MCF 10A (cell line): ENCODE measurements at regions not wholly inside any gene's neighbourhood (a gene's known extent, or its start where the extent isn't known, plus 50 kb on each side); places are given as distances from the start of the nearest gene placed in this dataset.

Experiments
- BruUV-seq: library from RNA; stranded (reverse); fragments of 400-500 nt; replicated peaks from 2 replicates; lab custom pipeline; 2021; lab: Mats Ljungman, UMichigan
- CTCF ChIA-PET: fragments of 300-600 bp; sonication (Branson Sonifier 250); formaldehyde crosslinking; extraction: SDS; loops from one replicate; lab custom pipeline; 2021; ENCODE audit warnings: antibody characterized with exemption, inconsistent platforms; lab: Yijun Ruan, JAX
- POLR2A ChIA-PET: fragments of 300-600, 350-650 bp; sonication (Branson Sonifier 250); formaldehyde crosslinking; extraction: SDS; loops from one replicate; lab custom pipeline; 2020; ENCODE audit warnings: antibody characterized with exemption, inconsistent platforms; lab: Yijun Ruan, JAX
- DNase-seq: peaks from one replicate; pipeline ENCODE4 v3.0.0-alpha.2; 2018; ENCODE audit not compliant: unreplicated experiment
- H3K27ac Mint-ChIP-seq: one replicate; pipeline ENCODE4 v1.8.0; 2022; ENCODE audit warnings: mild to moderate bottlenecking, low read depth, mixed read lengths; ENCODE audit not compliant: unreplicated experiment
- H3K27me3 Mint-ChIP-seq: one replicate; pipeline ENCODE4 v1.8.0; 2022; ENCODE audit warnings: mixed read lengths; ENCODE audit not compliant: insufficient read depth, unreplicated experiment
- H3K36me3 Mint-ChIP-seq: one replicate; pipeline ENCODE4 v1.8.0; 2022; ENCODE audit warnings: mild to moderate bottlenecking, moderate library complexity, mixed read lengths; ENCODE audit not compliant: insufficient read depth, unreplicated experiment
- H3K4me1 Mint-ChIP-seq: one replicate; pipeline ENCODE4 v1.8.0; 2022; ENCODE audit warnings: mixed read lengths; ENCODE audit not compliant: insufficient read depth, unreplicated experiment
- H3K4me3 Mint-ChIP-seq: one replicate; pipeline ENCODE4 v1.8.0; 2022; ENCODE audit warnings: mild to moderate bottlenecking, moderate library complexity, mixed read lengths; ENCODE audit not compliant: unreplicated experiment
- H3K9me3 Mint-ChIP-seq: one replicate; pipeline ENCODE4 v1.8.0; 2022; ENCODE audit warnings: mixed read lengths; ENCODE audit not compliant: unreplicated experiment
- CTCF ChIP-seq: fragments of 200-600 bp; IDR thresholded peaks from one replicate; pipeline ENCODE4 v1.8.0; 2022; ENCODE audit warnings: antibody characterized with exemption, mild to moderate bottlenecking; ENCODE audit not compliant: unreplicated experiment
- intact Hi-C: fragments of 100-400 bp; cut with micrococcal nuclease; formaldehyde crosslinking; loops from 2 replicates; pipeline ENCODE4 v1.14.1; 2022

- H3K27me3 Mint-ChIP-seq: no peaks in the 10 kb centered on the region
- H3K4me1 Mint-ChIP-seq: no peaks in the 10 kb centered on the region
- no peak overlapping the region for H3K27ac Mint-ChIP-seq
- intact Hi-C loops: loop anchor here (10.0 kb wide), 1 partner anchor 60 kb away; no protein-coding TSS in a partner anchor
- peaks cover 8% of the 10 kb centered on the region for H3K9me3 Mint-ChIP-seq
- H3K4me3 Mint-ChIP-seq: no peak overlapping the region
- ChIA-PET POLR2A (no interaction called here), CTCF (no interaction called here)
- BruUV-seq: no TSS peak
- no peak for TF ChIP-seq CTCF
- DNase-seq: no peak
- H3K36me3 Mint-ChIP-seq: no peaks in the 10 kb centered on the region
Measured at GRCh38 chr2:129325151-129325550, 654.3 kb upstream of the RAB6C start.

GRCh38 chr2:129329574-129329973, 649.9 kb upstream of the RAB6C start:
- Mint-ChIP-seq H3K4me3 (no peak overlapping the region), H3K27ac (no peak overlapping the region), H3K4me1 (no peaks in the 10 kb centered on the region), H3K36me3 (no peaks in the 10 kb centered on the region), H3K27me3 (no peaks in the 10 kb centered on the region), H3K9me3 (peaks cover 8% of the 10 kb centered on the region)
- no peak for TF ChIP-seq CTCF
- ChIA-PET POLR2A (no interaction called here), CTCF (no interaction called here)
- no peak for DNase-seq
- BruUV-seq: no TSS peak
- intact Hi-C loops: loop anchor here (10.0 kb wide), 1 partner anchor 55 kb away; no protein-coding TSS in a partner anchor

- intact Hi-C loops: no loop called here
- POLR2A ChIA-PET: no interaction called here
- Mint-ChIP-seq H3K4me1 (no peaks in the 10 kb centered on the region), H3K27ac (no peak overlapping the region), H3K4me3 (no peak overlapping the region), H3K27me3 (no peaks in the 10 kb centered on the region), H3K9me3 (peaks cover 8% of the 10 kb centered on the region), H3K36me3 (no peaks in the 10 kb centered on the region)
- TF ChIP-seq CTCF: no peak
- CTCF ChIA-PET: interaction anchor here (0.5 to 1.3 kb wide), 4 partner anchors 17 to 462 kb away, joined by 3 to 4 read pairs (median 3); no protein-coding TSS in a partner anchor
- no TSS peak for BruUV-seq
- no peak for DNase-seq
Measured at GRCh38 chr2:129330504-129330903, 649.0 kb upstream of the RAB6C start.

- BruUV-seq: no TSS peak
- no peaks in the 10 kb centered on the region for H3K27me3 Mint-ChIP-seq
- POLR2A ChIA-PET: no interaction called here
- H3K4me3 Mint-ChIP-seq: no peak overlapping the region
- H3K9me3 Mint-ChIP-seq: peaks cover 8% of the 10 kb centered on the region
- H3K27ac Mint-ChIP-seq: no peak overlapping the region
- H3K36me3 Mint-ChIP-seq: no peaks in the 10 kb centered on the region
- no peak for TF ChIP-seq CTCF
- H3K4me1 Mint-ChIP-seq: no peaks in the 10 kb centered on the region
- intact Hi-C loops: no loop called here
- CTCF ChIA-PET: interaction anchor here (0.6 to 1.3 kb wide), 2 partner anchors 18 to 297 kb away, joined by 3 to 4 read pairs; no protein-coding TSS in a partner anchor
- no peak for DNase-seq
Measured at GRCh38 chr2:129331638-129332037, 647.8 kb upstream of the RAB6C start.
